H1 (cell line): ENCODE measurements at regions not wholly inside any gene's neighbourhood (a gene's known extent, or its start where the extent isn't known, plus 50 kb on each side); places are given as distances from the start of the nearest gene placed in this dataset.

Experiments
- POLR2AphosphoS5 ChIP-seq: IDR thresholded peaks from 2 replicates; pipeline ENCODE4 v1.6.1; 2011; ENCODE audit warnings: low read depth, low read length
- TF ChIP-seq, protein P1 (sequence below), 3 experiments: IDR thresholded peaks; 1 replicate in 2 of 3; 2 replicates in 1 of 3; pipeline versions ENCODE4 v1.5.1 to v1.6.1; 2011; ENCODE audit warnings: low read length in 3 of 3, mild to moderate bottlenecking in 3 of 3, inconsistent platforms in 2 of 3, low read depth in 1 of 3, moderate library complexity in 1 of 3; ENCODE audit not compliant: insufficient read depth in 1 of 3; ENCODE audit errors: control extremely low read depth in 1 of 3

DNA sequence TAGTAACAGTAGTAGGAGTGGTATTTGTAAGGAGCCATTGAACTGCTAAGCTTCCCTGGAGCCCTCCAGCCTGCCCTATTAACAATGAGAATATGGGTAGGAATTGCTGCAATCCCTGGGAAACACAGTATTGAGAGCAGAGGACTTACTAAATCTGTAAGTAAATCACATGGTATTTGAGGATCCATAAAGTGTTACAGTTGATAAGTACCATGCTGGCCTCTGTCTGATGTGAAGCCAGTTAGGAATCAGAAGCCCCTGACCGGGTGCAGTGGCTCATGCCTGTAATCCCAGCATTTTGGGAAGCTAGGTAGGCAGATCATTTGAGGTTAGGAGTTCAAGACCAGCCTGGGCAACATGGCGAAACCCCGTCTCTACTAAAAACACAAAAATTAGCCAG is 224.6 kb downstream of the C1D start:
- TF ChIP-seq, protein P1, sequence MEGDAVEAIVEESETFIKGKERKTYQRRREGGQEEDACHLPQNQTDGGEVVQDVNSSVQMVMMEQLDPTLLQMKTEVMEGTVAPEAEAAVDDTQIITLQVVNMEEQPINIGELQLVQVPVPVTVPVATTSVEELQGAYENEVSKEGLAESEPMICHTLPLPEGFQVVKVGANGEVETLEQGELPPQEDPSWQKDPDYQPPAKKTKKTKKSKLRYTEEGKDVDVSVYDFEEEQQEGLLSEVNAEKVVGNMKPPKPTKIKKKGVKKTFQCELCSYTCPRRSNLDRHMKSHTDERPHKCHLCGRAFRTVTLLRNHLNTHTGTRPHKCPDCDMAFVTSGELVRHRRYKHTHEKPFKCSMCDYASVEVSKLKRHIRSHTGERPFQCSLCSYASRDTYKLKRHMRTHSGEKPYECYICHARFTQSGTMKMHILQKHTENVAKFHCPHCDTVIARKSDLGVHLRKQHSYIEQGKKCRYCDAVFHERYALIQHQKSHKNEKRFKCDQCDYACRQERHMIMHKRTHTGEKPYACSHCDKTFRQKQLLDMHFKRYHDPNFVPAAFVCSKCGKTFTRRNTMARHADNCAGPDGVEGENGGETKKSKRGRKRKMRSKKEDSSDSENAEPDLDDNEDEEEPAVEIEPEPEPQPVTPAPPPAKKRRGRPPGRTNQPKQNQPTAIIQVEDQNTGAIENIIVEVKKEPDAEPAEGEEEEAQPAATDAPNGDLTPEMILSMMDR (IDR thresholded peaks at IDR 0.05; ENCODE audit: control extremely low read depth in 1 of 3, insufficient read depth in 1 of 3, low read depth in 1 of 3, low read length in 3 of 3) = no peak
- TF ChIP-seq POLR2AphosphoS5 = no peak
